ENCODE measurements at regions not wholly inside any gene's neighbourhood (a gene's known extent, or its start where the extent isn't known, plus 50 kb on each side); places are given as distances from the start of the nearest gene placed in this dataset.

GRCh38 chrX:7480721-7481120, 332.8 kb upstream of the PUDP start:
- no peak for TF ChIP-seq POLR2AphosphoS5 (IDR thresholded peaks at IDR 0.05; ENCODE audit: low read depth)
- TF ChIP-seq CTCF (IDR thresholded peaks at IDR 0.05; ENCODE audit: insufficient read depth, low read length) = no peak
- no peak for TF ChIP-seq REST (IDR thresholded peaks at IDR 0.05; ENCODE audit: insufficient replicate concordance, low read depth)
- no peak for TF ChIP-seq GABPA (IDR thresholded peaks at IDR 0.05; ENCODE audit: low read depth)
